GM12878 (cell line): ENCODE measurements at regions not wholly inside any gene's neighbourhood (a gene's known extent, or its start where the extent isn't known, plus 50 kb on each side); places are given as distances from the start of the nearest gene placed in this dataset.

Source experiments
- ATAC-seq: fragments of 200-7000 bp; cut with Tn5 transposase; 3 replicates; pipeline ENCODE4 v1.9.1; 2020; ENCODE audit warnings: mild to moderate bottlenecking, moderate library complexity
- BruUV-seq: library from RNA; stranded (reverse); fragments of 400-500 nt; replicated peaks from 2 replicates; lab custom pipeline; 2021; lab: Mats Ljungman, UMichigan
- CTCF ChIA-PET: fragments of 300-600 bp; sonication (Branson Sonifier 250); formaldehyde crosslinking; extraction: SDS; loops from one replicate; lab custom pipeline; 2021; ENCODE audit warnings: inconsistent platforms; lab: Yijun Ruan, JAX
- POLR2A ChIA-PET: fragments of 350-600 bp; formaldehyde crosslinking; extraction: SDS; loops from one replicate; lab custom pipeline; 2021; ENCODE audit warnings: inconsistent platforms; lab: Charles Lee
- RAD21 ChIA-PET: fragments of 300-600 bp; sonication (Branson Sonifier 250); formaldehyde crosslinking; loops from one replicate; lab custom pipeline; 2023; ENCODE audit warnings: antibody characterized with exemption; ENCODE audit not compliant: unreplicated experiment; lab: Charles Lee
- SMC1A ChIA-PET: fragments of 300-600 bp; sonication (Branson Sonifier 250); formaldehyde crosslinking; loops from one replicate; lab custom pipeline; 2023; ENCODE audit not compliant: unreplicated experiment, uncharacterized antibody; lab: Charles Lee
- DNase-seq: peaks from one replicate; pipeline ENCODE4 v3.0.0-alpha.2; 2011; ENCODE audit warnings: low read depth, low spot score
- FAIRE-seq: peaks from 3 replicates; lab custom pipeline; 2011; peaks lifted over from hg19 to GRCh38; lab: Jason Lieb, UNC
- H2AFZ ChIP-seq: 2 replicates; pipeline ENCODE4 v1.6.0; 2011; ENCODE audit warnings: low read depth, low read length, control low read depth; ENCODE audit not compliant: control insufficient read depth
- H3K27ac ChIP-seq: 2 replicates; pipeline ENCODE4 v1.5.1; 2011; ENCODE audit warnings: control low read depth; ENCODE audit not compliant: control insufficient read depth, insufficient read depth
- H3K27me3 ChIP-seq, 2 experiments: replicated peaks in 1 of 2; 2 replicates each; pipeline versions ENCODE4 v1.6.0 to v1.6.1; 2011; ENCODE audit warnings: low read length in 1 of 2; ENCODE audit not compliant: control insufficient read depth in 2 of 2, insufficient read depth in 2 of 2
- H3K36me3 ChIP-seq, 2 experiments: 2 replicates each; pipeline ENCODE4 v1.5.1; 2011; ENCODE audit warnings: low read length in 1 of 2; ENCODE audit not compliant: control insufficient read depth in 2 of 2, insufficient read depth in 2 of 2
- H3K4me1 ChIP-seq: 2 replicates; pipeline ENCODE4 v1.6.1; 2011; ENCODE audit warnings: mild to moderate bottlenecking, low read length, moderate library complexity, mixed read lengths; ENCODE audit not compliant: control insufficient read depth, insufficient read depth
- H3K4me2 ChIP-seq: 2 replicates; pipeline ENCODE4 v1.6.0; 2011; ENCODE audit warnings: control low read depth; ENCODE audit not compliant: control insufficient read depth, insufficient read depth
- H3K4me3 ChIP-seq: fragments of 200-600 bp; sonication (generic); 2 replicates; pipeline ENCODE4 v1.5.1; 2016
- H3K79me2 ChIP-seq: 2 replicates; pipeline ENCODE4 v1.6.0; 2011; ENCODE audit warnings: low read length; ENCODE audit not compliant: control insufficient read depth, insufficient read depth
- H3K9ac ChIP-seq: 2 replicates; pipeline ENCODE4 v1.8.0; 2011; ENCODE audit warnings: low read length, control low read depth, mixed read lengths; ENCODE audit not compliant: control insufficient read depth, insufficient read depth
- H3K9me3 ChIP-seq: replicated peaks from 3 replicates; pipeline ENCODE4 v1.5.1; 2011; ENCODE audit warnings: mild to moderate bottlenecking, low read length; ENCODE audit not compliant: control insufficient read depth, insufficient read depth
- H4K20me1 ChIP-seq: 2 replicates; pipeline ENCODE4 v1.6.0; 2011; ENCODE audit not compliant: control insufficient read depth, insufficient read depth
- FOXK2 ChIP-seq: fragments of 450-650 bp; IDR thresholded peaks from 2 replicates; pipeline ENCODE4 v1.6.1; 2017; ENCODE audit warnings: mild to moderate bottlenecking, moderate library complexity
- FOXM1 ChIP-seq: IDR thresholded peaks from 2 replicates; pipeline ENCODE4 v1.6.1; 2012; ENCODE audit warnings: low read depth, mild to moderate bottlenecking, inconsistent platforms, low read length, moderate library complexity
- HCFC1 ChIP-seq: fragments of 150-350 bp; IDR thresholded peaks from 2 replicates; pipeline ENCODE4 v1.6.1; 2014; ENCODE audit warnings: low read length
- IKZF2 ChIP-seq, 2 experiments: fragments of 450-650 bp; IDR thresholded peaks; 2 replicates each; pipeline ENCODE4 v1.6.1; 2017; ENCODE audit warnings: mild to moderate bottlenecking in 2 of 2, moderate library complexity in 2 of 2
- NR2C1 ChIP-seq: fragments of 450-650 bp; IDR thresholded peaks from 2 replicates; pipeline ENCODE4 v1.6.1; 2017; ENCODE audit warnings: antibody characterized with exemption, mild to moderate bottlenecking, moderate library complexity
- POLR2A ChIP-seq: IDR thresholded peaks from 2 replicates; pipeline ENCODE4 v1.6.1; 2011; ENCODE audit warnings: low read depth, mild to moderate bottlenecking, low read length
- SUZ12 ChIP-seq: fragments of 200-600 bp; sonication (generic); IDR thresholded peaks from one replicate; pipeline ENCODE4 v1.6.1; 2018; ENCODE audit warnings: antibody characterized with exemption, mild to moderate bottlenecking; ENCODE audit not compliant: unreplicated experiment
- ZBED1 ChIP-seq: IDR thresholded peaks from 2 replicates; pipeline ENCODE4 v1.6.1; 2016; ENCODE audit warnings: borderline replicate concordance
- ZNF274 ChIP-seq: IDR thresholded peaks from one replicate; pipeline ENCODE4 v1.8.0; 2011; ENCODE audit not compliant: insufficient read length, insufficient read depth
- WGBS: methylation state at CpG from one replicate; pipeline ENCODE4 v1.1.6; 2016; ENCODE audit warnings: low lambda C conversion rate; ENCODE audit not compliant: insufficient replicate concordance, insufficient coverage; ENCODE audit errors: missing lambda C conversion rate; 5-methylcytosine and 5-hydroxymethylcytosine counted together
- in situ Hi-C: fragments of 300-500 bp; cut with MboI; formaldehyde crosslinking; loops from 9 replicates; pipeline ENCODE4 v1.14.3; 2018; ENCODE audit warnings: mixed read lengths
- intact Hi-C: fragments of 100-400 bp; cut with micrococcal nuclease; formaldehyde crosslinking; loops from one replicate; pipeline ENCODE4 v1.14.2; 2022; ENCODE audit not compliant: unreplicated experiment
- TF ChIP-seq, protein P1 (sequence below): IDR thresholded peaks from 2 replicates; pipeline ENCODE4 v1.6.1; 2011; ENCODE audit warnings: low read depth, low read length, improper control_type of control experiment, borderline replicate concordance
- TF ChIP-seq, protein P2 (sequence below): IDR thresholded peaks from 2 replicates; pipeline ENCODE4 v1.6.1; 2011; ENCODE audit warnings: borderline replicate concordance, low read depth, mild to moderate bottlenecking, moderate library complexity, low read length; ENCODE audit not compliant: insufficient read depth, poor library complexity, severe bottlenecking
- TF ChIP-seq, protein P3 (sequence below): fragments of 450-650 bp; IDR thresholded peaks from 2 replicates; pipeline ENCODE4 v1.6.1; 2017; ENCODE audit warnings: mild to moderate bottlenecking, low read depth, inconsistent platforms; ENCODE audit not compliant: poor library complexity, severe bottlenecking
- TF ChIP-seq, protein P4 (sequence below): IDR thresholded peaks from 2 replicates; pipeline ENCODE4 v1.6.1; 2011; ENCODE audit warnings: mild to moderate bottlenecking, low read depth, low read length, moderate library complexity; ENCODE audit not compliant: insufficient replicate concordance

DNA sequence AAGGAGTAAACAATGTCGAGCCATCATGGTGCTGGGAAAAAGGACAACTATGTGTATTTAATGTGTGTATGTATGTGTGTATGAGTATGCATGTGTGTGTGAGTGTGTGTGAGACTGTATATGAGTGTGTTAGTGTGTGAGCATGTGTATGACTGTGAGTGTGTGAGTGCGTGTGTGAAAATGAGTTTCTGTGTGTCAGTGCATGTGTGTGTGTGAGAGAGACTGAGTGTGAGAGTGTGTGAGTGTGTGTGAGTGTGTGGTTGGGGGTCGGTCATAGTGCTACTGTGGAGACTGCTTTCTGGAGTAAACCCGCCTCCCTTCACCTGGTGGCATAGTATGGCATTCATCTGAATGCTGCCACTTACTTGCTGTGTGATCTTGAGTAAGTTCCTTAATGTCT, 567.4 kb downstream of the FGF9 start:
- intact Hi-C loops (no loop called here), in situ Hi-C loops (loop anchor here (10.0 kb wide), 1 partner anchor 63 kb away; no protein-coding TSS in a partner anchor)
- ChIA-PET CTCF (no interaction called here), RAD21 (no interaction called here), POLR2A (no interaction called here), SMC1A (no interaction called here)
- no peaks in the 10 kb centered on the region for H3K9me3 ChIP-seq
- no peaks in the 10 kb centered on the region for H3K36me3 ChIP-seq
- peak; percentile 49 for FAIRE-seq
- H3K4me1 ChIP-seq, result no peaks in the 10 kb centered on the region
- H3K27ac ChIP-seq, result no peak overlapping the region
- H4K20me1 ChIP-seq, result no peaks in the 10 kb centered on the region
- no peak overlapping the region for H3K9ac ChIP-seq
- DNase-seq, result no peak
- H3K79me2 ChIP-seq, result no peaks in the 10 kb centered on the region
- TF ChIP-seq, protein P1, sequence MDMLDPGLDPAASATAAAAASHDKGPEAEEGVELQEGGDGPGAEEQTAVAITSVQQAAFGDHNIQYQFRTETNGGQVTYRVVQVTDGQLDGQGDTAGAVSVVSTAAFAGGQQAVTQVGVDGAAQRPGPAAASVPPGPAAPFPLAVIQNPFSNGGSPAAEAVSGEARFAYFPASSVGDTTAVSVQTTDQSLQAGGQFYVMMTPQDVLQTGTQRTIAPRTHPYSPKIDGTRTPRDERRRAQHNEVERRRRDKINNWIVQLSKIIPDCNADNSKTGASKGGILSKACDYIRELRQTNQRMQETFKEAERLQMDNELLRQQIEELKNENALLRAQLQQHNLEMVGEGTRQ, result no peak
- no peak for TF ChIP-seq ZNF274
- TF ChIP-seq HCFC1, result no peak
- TF ChIP-seq, protein P2, sequence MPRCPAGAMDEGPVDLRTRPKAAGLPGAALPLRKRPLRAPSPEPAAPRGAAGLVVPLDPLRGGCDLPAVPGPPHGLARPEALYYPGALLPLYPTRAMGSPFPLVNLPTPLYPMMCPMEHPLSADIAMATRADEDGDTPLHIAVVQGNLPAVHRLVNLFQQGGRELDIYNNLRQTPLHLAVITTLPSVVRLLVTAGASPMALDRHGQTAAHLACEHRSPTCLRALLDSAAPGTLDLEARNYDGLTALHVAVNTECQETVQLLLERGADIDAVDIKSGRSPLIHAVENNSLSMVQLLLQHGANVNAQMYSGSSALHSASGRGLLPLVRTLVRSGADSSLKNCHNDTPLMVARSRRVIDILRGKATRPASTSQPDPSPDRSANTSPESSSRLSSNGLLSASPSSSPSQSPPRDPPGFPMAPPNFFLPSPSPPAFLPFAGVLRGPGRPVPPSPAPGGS, result peak; percentile 92
- no peak for TF ChIP-seq FOXK2
- TF ChIP-seq FOXM1, result no peak
- no peak for TF ChIP-seq ZBED1
- no peak for TF ChIP-seq IKZF2 (IDR thresholded peaks at IDR 0.05)
- no peak for TF ChIP-seq POLR2A
- TF ChIP-seq, protein P3, sequence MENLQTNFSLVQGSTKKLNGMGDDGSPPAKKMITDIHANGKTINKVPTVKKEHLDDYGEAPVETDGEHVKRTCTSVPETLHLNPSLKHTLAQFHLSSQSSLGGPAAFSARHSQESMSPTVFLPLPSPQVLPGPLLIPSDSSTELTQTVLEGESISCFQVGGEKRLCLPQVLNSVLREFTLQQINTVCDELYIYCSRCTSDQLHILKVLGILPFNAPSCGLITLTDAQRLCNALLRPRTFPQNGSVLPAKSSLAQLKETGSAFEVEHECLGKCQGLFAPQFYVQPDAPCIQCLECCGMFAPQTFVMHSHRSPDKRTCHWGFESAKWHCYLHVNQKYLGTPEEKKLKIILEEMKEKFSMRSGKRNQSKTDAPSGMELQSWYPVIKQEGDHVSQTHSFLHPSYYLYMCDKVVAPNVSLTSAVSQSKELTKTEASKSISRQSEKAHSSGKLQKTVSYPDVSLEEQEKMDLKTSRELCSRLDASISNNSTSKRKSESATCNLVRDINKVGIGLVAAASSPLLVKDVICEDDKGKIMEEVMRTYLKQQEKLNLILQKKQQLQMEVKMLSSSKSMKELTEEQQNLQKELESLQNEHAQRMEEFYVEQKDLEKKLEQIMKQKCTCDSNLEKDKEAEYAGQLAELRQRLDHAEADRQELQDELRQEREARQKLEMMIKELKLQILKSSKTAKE, result no peak
- no peak for TF ChIP-seq NR2C1
- TF ChIP-seq, protein P4, sequence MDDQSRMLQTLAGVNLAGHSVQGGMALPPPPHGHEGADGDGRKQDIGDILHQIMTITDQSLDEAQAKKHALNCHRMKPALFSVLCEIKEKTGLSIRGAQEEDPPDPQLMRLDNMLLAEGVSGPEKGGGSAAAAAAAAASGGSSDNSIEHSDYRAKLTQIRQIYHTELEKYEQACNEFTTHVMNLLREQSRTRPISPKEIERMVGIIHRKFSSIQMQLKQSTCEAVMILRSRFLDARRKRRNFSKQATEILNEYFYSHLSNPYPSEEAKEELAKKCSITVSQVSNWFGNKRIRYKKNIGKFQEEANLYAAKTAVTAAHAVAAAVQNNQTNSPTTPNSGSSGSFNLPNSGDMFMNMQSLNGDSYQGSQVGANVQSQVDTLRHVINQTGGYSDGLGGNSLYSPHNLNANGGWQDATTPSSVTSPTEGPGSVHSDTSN, result peak; percentile 16
- no peak for TF ChIP-seq SUZ12
- no peak for ATAC-seq
- H3K27me3 ChIP-seq, result no peaks in the 10 kb centered on the region
- no peak overlapping the region for H2AFZ ChIP-seq
- no peak overlapping the region for H3K4me2 ChIP-seq
- BruUV-seq, result no TSS peak
- H3K4me3 ChIP-seq, result no peak overlapping the region
- WGBS, result 47% methylated on average over 4 of the region's 4 CpGs
